ENCODE measurements at regions not wholly inside any gene's neighbourhood (a gene's known extent, or its start where the extent isn't known, plus 50 kb on each side); places are given as distances from the start of the nearest gene placed in this dataset.
A peak's percentile ranks its signal among the peaks of the same experiment; 100 is the strongest.

DNA sequence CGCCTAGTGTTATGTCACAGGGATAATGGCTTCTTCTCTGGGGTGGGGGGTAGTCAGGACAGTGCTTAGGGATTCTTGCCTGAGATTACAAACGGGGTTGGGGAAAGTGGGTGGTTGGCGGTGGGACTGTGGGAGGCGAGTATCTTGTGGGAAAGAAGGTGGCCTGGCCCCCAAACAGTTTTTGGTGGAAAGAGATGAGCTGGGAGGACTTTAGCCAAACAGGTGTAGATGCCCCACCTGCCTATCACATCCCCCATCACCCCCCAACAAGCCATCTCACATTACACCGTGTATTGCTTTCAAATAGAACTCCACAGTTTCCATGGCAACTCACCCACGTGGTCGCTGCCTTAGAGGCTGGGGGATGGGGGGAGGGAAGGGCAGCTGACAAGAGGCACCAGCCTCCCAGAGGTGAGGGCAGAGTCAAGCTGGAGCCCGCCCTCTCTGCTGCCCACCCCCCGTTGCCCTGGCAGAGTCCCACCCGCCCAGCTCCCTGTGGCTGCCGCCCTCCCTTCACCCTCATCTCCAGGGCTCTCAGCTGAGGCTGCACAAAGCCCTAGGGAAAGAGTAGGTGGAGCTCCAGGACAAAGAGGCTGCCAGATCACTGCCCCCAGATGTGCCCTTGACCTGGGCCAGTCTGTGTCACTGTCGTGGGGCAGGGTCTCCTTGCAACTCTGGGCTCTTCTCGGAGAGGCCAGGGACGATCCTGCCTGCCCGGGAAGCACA is 98.3 kb downstream of the LRRC74A start:
- DNase-seq: peak; percentile 51 to 75

DNA sequence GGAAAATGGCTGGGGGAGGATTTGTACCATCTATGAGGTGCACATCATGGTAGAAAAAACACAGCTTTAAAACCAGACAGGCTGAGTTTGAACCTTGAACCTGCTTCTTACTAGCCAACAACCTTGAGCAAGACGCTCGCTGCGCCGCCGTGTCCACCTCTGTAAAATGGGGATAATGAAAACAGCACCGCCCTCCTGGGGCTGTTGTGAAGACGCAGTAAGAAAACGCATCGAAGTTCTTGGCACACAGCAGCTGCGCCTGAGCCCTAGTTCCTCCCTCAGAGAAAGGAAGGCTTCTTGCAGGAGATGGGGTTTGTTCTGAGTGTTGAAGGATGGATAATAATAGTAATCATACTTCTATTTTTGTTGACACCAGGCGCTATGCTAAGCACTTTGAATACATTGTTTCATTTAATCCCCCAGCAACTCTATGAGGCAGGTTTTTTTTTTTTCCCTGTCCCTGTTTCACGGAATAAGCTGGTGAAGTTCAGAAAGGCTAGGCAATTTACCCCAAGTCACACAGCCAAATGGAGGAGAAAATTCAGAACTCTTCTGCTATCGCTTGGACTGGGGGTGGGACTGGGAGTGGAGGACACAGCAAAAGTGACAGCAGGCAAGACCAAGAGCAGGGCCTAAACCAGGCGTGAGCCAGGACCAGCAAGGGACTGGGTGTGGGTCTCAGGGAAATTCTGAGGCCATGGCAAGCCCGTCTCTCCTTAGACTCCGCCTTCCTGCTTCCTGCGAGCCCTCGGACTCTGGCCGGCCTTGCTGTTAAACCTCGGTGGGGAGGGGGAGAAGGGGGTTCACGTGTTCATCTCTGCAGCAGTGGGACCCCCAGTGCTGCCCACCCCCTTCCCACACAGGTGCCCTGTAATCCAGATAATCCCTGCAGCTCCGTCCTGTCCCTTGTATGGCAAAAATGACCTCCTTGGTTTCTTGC is 97.5 kb downstream of the LRRC74A start:
- no peak for DNase-seq

DNA sequence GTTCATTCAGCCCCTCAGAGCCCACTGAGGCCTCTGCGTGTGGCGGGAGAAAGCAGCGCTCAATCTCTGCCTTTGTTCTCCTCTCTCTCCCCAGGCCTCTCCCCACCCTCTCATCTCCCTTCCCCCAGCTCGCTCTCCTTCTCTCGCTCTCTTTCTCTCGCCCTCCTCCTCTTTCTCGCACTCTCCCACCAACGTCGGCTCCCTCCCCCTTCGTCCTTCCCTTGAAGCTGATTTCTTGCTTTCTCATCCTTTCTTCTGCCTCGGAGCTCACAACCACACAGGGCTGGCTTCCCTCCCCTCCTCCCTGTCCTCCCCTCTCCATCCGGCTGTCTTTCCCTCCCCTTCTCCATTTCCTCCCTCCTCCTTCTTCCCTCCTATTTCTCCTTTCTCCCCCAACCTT is 96.4 kb downstream of the LRRC74A start:
- DNase-seq: no peak

DNA sequence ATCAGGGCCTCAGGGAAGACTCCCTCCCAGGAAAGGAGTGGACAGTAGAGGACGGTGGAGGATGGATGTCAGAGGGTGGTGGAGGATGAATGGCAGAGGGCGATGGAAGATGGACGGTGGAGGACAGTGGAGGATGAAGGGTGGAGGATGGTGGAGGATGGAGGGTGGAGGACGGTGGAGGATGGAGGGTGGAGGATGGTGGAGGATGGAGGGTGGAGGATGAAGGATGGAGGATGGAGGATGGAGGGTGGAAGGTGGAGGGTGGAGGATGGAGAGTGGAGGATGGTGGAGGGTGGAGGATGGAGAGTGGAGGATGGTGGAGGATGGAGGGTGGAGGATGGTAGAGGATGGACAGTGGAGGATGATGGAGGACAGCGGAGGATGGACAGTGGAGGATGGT is 95.9 kb downstream of the LRRC74A start:
- DNase-seq: no peak

DNA sequence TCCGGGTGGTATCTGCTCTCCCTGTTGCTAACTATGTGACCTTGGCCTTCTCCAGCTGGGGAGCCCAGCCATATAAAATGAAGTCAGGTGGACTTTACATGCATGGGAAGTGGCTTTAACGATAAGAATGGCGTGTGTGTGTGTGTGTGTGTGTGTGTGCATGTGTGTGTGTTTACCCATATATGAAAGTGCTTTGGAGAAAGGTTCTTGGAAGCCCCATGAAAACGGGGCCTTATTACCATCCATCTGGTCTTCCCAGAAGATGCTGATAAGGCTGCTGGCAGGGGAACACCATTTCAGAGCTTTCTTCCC is 94.8 kb downstream of the LRRC74A start:
- no peak for DNase-seq

DNA sequence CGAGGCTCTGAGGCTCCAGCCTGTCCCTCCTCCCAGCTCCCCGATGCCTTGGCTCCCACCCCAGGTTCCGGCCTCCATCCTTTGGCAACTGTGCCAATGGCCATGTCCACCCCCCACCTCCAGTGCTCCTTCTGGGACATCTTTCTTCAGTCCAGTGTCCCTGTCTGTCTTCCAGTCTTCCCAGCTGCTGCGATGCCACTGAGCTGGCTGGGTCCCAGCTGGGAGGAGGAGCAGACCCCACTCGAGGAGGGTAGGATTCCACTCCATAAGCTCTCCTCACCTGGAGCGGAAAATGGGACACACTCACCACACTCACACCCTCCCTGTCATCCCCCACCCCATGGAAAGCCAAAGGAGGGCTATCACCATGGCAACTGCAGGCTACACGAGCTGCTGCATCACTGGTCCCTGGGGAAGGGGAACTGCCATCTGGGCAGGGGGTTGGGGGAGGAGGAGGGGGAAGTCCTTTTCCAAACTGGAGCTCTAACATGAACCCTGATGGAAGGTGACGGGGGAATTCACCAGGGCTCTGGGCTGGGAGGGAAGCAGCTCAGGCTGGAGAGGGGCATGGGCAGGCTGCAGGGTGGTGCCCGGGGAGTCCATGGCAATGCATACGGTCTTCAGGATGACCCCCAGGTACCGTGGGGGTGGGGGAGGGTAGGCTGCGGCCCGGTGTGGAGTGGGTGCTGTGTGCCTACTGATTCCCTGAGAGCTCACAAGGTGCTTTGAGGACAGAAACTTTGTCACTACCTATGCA is 94.3 kb downstream of the LRRC74A start:
- DNase-seq: peak; percentile 46 to 47

DNA sequence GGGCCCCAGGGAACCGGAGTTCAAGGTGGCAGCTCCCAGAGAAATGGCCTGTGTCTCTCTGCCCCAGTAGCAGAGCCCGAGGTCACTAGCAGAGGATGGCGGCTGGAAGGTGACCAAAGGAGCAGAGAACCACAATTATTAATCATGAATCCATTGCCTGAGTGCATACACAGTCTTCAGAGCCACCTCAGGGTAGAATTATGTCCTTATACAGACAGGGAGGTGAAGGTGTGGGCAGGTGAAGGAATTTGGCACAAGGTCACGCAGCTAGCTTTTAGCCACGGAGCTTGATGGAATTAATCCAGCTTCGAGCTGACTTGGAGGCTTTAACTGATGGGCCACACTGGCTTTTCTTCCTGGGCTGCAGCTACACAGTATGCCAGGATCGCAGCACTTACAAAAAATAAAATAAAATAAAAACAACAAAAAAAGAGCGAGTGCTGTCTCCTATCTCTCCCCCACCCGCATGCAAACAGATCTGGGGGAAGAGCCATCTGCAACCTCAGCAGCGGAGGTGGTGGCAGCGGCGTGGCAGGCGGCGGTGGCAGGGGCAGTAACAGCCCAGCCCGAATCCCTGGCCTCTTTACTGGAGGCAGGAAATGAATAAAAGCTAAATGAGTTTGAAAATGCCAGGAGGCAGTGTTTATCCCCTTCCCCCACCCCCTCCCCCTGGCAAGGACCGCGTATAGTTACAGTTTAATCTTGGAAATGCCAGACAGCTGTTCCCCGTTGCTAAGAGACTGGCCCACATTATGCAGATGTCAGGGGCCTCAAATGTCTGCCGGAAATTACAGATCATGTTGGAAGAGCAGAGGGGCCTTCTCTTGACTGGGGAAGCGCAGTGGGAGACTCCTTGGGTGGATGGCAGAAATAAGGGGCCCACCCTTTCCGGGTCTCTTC is 93.5 kb downstream of the LRRC74A start:
- DNase-seq: peak; percentile 72 to 85
